Fibroblast of mammary gland (primary cell): ENCODE measurements at regions not wholly inside any gene's neighbourhood (a gene's known extent, or its start where the extent isn't known, plus 50 kb on each side); places are given as distances from the start of the nearest gene placed in this dataset.

Source experiments
- DNase-seq: peaks from one replicate; pipeline ENCODE4 v3.0.0-alpha.2; 2010; ENCODE audit warnings: low read depth
- H3K4me3 ChIP-seq: 2 replicates; pipeline ENCODE4 v1.5.1; 2011; ENCODE audit warnings: low read depth, mild to moderate bottlenecking, low read length, moderate library complexity; ENCODE audit not compliant: control insufficient read depth
- TF ChIP-seq, protein P1 (sequence below): conservative IDR thresholded peaks from 2 replicates; pipeline ENCODE4 v1.5.1; 2011; ENCODE audit warnings: low read depth, low read length, inconsistent platforms; ENCODE audit not compliant: control insufficient read depth, insufficient read depth

DNA sequence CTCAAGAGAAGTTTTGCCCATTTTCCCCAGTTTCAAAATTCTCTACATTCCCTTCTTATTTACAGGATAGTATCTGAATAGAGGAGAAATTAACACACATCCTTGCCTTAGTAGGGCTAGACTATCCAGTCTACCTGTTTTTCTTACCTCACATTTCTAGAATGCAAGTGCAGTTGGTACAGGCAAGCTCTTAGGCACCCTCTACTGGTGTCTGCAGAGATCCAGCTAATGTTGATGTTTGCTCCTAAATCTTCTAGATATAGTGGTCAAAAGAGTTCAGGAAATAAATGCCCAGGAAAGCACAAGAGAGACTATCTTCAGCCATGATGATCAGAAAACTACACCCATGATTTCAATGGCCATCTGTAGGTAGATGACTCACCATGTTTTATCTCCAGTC lies 205.3 kb downstream of the HTR7 start:
- H3K4me3 ChIP-seq, result no peak overlapping the region
- TF ChIP-seq, protein P1, sequence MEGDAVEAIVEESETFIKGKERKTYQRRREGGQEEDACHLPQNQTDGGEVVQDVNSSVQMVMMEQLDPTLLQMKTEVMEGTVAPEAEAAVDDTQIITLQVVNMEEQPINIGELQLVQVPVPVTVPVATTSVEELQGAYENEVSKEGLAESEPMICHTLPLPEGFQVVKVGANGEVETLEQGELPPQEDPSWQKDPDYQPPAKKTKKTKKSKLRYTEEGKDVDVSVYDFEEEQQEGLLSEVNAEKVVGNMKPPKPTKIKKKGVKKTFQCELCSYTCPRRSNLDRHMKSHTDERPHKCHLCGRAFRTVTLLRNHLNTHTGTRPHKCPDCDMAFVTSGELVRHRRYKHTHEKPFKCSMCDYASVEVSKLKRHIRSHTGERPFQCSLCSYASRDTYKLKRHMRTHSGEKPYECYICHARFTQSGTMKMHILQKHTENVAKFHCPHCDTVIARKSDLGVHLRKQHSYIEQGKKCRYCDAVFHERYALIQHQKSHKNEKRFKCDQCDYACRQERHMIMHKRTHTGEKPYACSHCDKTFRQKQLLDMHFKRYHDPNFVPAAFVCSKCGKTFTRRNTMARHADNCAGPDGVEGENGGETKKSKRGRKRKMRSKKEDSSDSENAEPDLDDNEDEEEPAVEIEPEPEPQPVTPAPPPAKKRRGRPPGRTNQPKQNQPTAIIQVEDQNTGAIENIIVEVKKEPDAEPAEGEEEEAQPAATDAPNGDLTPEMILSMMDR, result peak; percentile 51
- peak; percentile 35 for DNase-seq

DNA sequence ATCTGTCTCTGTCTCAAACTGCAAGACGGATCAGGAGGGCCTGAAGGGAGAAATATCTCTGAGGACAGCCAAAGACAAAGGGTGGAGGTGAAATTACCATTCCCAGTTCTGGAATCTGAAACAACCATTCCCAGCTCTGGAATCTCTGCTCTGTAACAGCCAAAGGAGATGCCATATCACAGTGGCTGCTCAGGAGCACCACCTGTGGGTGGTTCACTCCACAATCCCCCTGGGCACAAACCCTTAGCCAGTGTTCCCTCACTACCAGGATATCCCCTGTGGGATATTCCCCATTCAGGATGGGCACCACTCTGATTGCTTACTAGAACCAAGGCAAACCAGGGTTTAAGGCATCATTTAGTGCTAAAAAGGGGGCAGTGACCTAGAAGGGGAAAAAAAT lies 199.0 kb downstream of the HTR7 start:
- H3K4me3 ChIP-seq, result no peak overlapping the region
- DNase-seq, result no peak
- TF ChIP-seq, protein P1, result peak; percentile 31

DNA sequence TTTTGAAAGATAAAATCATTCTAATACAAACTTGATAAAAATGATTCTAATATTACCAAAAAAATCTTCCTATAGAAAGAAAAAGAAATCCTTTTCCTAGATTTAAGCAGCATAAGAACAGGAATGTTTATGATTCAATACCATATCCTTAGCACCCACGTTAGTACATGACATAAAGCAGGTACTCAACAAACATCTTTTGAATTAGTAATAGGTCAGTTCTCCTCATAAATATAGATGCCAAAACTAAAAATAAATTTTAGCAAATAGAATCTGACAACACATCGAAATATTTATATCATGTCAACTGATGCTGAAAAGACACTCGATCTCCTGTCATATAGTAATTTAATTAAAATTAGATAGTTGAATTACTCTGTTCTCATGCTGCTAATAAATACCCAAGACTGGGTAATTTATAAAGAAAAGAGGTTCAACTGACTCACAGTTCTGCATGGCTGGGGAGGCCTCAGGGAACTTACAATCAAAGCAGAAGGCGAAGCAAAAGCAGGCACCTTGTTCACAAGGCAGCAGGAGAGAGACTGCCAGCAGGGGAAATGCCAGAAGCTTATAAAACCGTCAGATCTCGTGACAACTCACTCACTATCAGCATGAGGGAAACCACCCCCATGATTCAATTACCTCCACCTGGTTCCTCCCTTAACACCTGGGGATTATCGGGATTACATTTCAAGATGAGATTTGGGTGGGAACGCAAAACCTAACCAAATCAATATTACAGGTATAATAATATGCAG lies 191.8 kb downstream of the HTR7 start:
- no peak overlapping the region for H3K4me3 ChIP-seq
- TF ChIP-seq, protein P1, result no peak
- no peak for DNase-seq

DNA sequence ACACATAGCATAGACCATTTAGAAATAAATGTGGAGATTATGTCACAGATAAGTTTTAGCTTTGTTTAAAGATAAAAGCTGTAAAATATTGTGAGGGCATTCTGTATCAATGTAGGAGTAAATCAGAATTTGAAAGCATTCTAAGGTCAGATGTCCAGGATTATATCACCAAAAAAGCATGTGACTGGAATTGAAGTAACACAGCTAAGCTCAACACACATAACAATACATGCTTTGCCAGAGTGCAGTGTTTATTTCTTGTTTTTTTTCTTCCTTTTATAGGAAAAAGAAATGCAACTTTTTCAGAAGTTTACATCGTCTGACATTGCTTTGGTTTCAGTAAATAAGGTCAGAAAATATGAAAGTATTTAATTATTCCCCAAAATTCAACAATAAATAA lies 183.4 kb downstream of the HTR7 start:
- TF ChIP-seq, protein P1, result no peak
- DNase-seq, result no peak
- H3K4me3 ChIP-seq, result no peak overlapping the region

DNA sequence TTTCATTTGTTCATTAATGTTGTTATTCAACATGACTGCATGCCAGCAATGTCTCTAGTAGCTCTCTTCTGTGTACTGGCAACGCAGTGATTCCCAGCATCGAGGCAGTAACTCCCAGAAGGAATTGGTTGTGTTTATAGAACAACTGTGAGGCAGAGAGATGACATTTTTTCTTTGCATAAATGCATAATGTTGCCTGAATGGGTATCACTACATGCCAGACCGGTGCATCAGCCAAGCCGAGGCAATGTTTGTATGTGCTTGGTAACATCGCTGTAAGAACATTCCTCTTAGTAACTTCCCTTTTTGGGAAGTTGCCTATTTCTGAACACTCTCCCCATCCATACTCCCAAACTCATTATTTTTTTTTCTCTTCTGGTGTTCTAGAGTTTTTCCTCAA lies 182.9 kb downstream of the HTR7 start:
- TF ChIP-seq, protein P1, result no peak
- H3K4me3 ChIP-seq, result no peak overlapping the region
- peak; percentile 85 for DNase-seq

DNA sequence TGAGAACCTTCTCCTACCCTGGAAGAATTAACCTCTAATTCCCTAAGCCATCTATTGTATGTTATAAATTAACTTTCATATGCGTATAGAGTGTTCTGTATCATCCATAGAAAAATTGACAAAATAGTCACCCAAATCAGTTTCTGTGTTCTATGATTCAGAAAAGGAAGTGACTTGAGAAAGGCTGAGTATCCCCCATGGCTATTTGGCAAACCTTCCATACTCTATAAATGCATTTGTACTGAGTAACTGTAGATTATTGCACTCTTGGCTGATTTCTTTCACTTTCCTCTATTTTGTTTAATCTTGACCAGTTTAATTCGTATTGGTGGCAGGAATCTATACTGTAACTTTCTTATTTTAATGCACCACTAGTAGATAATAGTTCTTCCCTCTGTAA lies 182.2 kb downstream of the HTR7 start:
- DNase-seq, result peak; percentile 68
- TF ChIP-seq, protein P1, result no peak
- H3K4me3 ChIP-seq, result no peak overlapping the region
